GM10266 (cell line): ENCODE measurements at regions not wholly inside any gene's neighbourhood (a gene's known extent, or its start where the extent isn't known, plus 50 kb on each side); places are given as distances from the start of the nearest gene placed in this dataset.
A peak's percentile ranks its signal among the peaks of the same experiment; 100 is the strongest.

Source experiments
- DNase-seq: peaks from one replicate; pipeline ENCODE4 v3.0.0; 2012; ENCODE audit errors: extremely low spot score
- CTCF ChIP-seq: IDR thresholded peaks from 2 replicates; pipeline ENCODE4 v1.5.1; 2012; ENCODE audit warnings: mild to moderate bottlenecking, low read depth; ENCODE audit not compliant: control insufficient read depth, insufficient read depth; ENCODE audit errors: missing control alignments

- peak; percentile 6 for TF ChIP-seq CTCF
- DNase-seq: no peak
Observed at GRCh38 chr3:24963762-24964625, 464.1 kb upstream of the RARB start.

- TF ChIP-seq CTCF: no peak
- no peak for DNase-seq
Observed at GRCh38 chr3:24965706-24966385, 462.2 kb upstream of the RARB start.

GRCh38 chr3:24968036-24968435, 460.0 kb upstream of the RARB start:
- no peak for TF ChIP-seq CTCF
- no peak for DNase-seq

- no peak for TF ChIP-seq CTCF
- no peak for DNase-seq
Observed at GRCh38 chr3:24972491-24972890, 455.6 kb upstream of the RARB start.

GRCh38 chr3:24981309-24981708, 446.8 kb upstream of the RARB start:
- TF ChIP-seq CTCF: no peak

GRCh38 chr3:24981924-24982323, 446.1 kb upstream of the RARB start:
- no peak for TF ChIP-seq CTCF
- DNase-seq: no peak

More at GRCh38 chr3:24981309-24981708, 446.8 kb upstream of the RARB start:
- no peak for DNase-seq

- no peak for TF ChIP-seq CTCF
- DNase-seq: no peak
Observed at GRCh38 chr3:24985668-24986067, 442.4 kb upstream of the RARB start.
